ENCODE measurements at regions not wholly inside any gene's neighbourhood (a gene's known extent, or its start where the extent isn't known, plus 50 kb on each side); places are given as distances from the start of the nearest gene placed in this dataset.

DNA sequence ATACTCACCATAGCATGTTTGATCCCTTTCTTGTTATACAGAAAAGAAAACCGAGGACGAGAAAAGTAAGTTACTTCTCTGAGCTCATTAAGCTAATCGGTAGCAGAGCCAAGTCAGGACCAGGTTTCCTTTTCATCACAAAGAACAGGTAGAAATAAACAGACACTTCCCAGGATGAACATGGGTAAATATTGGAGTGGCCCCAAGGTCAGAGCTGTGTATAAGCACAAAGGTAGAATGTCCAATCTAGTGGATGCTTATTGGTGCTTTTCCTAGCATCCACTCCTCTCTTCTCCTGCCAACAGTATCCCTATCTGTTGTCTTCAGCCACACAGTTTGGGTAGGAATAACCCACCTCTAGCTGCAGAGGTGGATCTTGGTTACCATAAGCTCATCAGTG, 52.8 kb upstream of the THUMPD3 start:
- TF ChIP-seq, protein P1, sequence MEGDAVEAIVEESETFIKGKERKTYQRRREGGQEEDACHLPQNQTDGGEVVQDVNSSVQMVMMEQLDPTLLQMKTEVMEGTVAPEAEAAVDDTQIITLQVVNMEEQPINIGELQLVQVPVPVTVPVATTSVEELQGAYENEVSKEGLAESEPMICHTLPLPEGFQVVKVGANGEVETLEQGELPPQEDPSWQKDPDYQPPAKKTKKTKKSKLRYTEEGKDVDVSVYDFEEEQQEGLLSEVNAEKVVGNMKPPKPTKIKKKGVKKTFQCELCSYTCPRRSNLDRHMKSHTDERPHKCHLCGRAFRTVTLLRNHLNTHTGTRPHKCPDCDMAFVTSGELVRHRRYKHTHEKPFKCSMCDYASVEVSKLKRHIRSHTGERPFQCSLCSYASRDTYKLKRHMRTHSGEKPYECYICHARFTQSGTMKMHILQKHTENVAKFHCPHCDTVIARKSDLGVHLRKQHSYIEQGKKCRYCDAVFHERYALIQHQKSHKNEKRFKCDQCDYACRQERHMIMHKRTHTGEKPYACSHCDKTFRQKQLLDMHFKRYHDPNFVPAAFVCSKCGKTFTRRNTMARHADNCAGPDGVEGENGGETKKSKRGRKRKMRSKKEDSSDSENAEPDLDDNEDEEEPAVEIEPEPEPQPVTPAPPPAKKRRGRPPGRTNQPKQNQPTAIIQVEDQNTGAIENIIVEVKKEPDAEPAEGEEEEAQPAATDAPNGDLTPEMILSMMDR (IDR thresholded peaks at IDR 0.05; ENCODE audit: insufficient read depth, low read length): no peak
- no peak for TF ChIP-seq POLR2AphosphoS5 (IDR thresholded peaks at IDR 0.05; ENCODE audit: low read depth)

Measured in HL-60 (cell line).